Neutrophil (primary cell): ENCODE measurements at regions not wholly inside any gene's neighbourhood (a gene's known extent, or its start where the extent isn't known, plus 50 kb on each side); places are given as distances from the start of the nearest gene placed in this dataset.
"Not testable (repeated sequence)": the region's sequence is repeated elsewhere in the genome, so short reads cannot be mapped to it uniquely, and the experiment has no call there.

Experiments
- H3K27ac ChIP-seq: fragments of 200-600 bp; sonication (generic); 2 replicates; pipeline ENCODE4 v1.5.1; 2016; ENCODE audit warnings: mild to moderate bottlenecking, moderate library complexity
- H3K27me3 ChIP-seq: fragments of 200-600 bp; sonication (generic); 2 replicates; pipeline ENCODE4 v1.6.0; 2016; ENCODE audit warnings: mild to moderate bottlenecking
- H3K36me3 ChIP-seq: fragments of 200-600 bp; sonication (generic); 2 replicates; pipeline ENCODE4 v1.5.1; 2017
- H3K4me1 ChIP-seq, 2 experiments: fragments of 200-600 bp in 1 of 2; sonication (generic) in 1 of 2; 1 replicate in 1 of 2; 2 replicates in 1 of 2; pipeline versions ENCODE4 v1.5.1 to v1.6.1; 2013 to 2016; ENCODE audit warnings: low read depth in 1 of 2, low read length in 1 of 2, mild to moderate bottlenecking in 1 of 2, moderate library complexity in 1 of 2; ENCODE audit not compliant: control insufficient read depth in 1 of 2, insufficient read depth in 1 of 2
- H3K4me3 ChIP-seq, 2 experiments: fragments of 200-600 bp in 1 of 2; sonication (generic) in 1 of 2; 1 replicate in 1 of 2; 2 replicates in 1 of 2; pipeline ENCODE4 v1.5.1; 2013 to 2016; ENCODE audit warnings: low read depth in 1 of 2, low read length in 1 of 2, mild to moderate bottlenecking in 1 of 2, moderate library complexity in 1 of 2
- H3K9me3 ChIP-seq: fragments of 200-600 bp; sonication (generic); 2 replicates; pipeline ENCODE4 v1.5.1; 2016
- TF ChIP-seq, protein P1 (sequence below): fragments of 200-600 bp; sonication (generic); IDR thresholded peaks from 2 replicates; pipeline ENCODE4 v1.5.1; 2016; ENCODE audit warnings: antibody characterized with exemption

DNA sequence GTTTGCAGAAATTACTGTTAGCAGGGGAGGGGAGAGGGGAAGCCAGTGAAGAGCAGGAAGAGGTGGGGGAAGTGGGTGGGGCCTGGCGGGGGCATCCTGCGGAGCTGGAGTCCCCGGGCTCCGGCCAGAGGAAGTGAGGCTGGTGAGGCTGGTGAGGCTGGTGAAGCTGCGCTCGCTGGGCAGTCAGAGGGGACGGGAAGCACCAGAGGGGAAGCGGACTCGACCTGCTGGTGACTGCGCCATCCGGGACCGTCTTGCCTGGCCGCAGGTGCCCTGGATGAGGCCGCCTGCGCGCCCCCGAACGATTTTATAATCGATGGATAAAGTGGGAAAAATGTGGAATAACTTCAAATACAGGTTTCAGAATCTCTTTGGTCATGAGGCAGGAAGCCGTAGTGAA, 635.3 kb upstream of the MARCKS start:
- H3K36me3 ChIP-seq, result no peaks in the 10 kb centered on the region
- no peak overlapping the region for H3K27ac ChIP-seq
- H3K4me1 ChIP-seq, result no peaks in the 10 kb centered on the region
- TF ChIP-seq, protein P1, sequence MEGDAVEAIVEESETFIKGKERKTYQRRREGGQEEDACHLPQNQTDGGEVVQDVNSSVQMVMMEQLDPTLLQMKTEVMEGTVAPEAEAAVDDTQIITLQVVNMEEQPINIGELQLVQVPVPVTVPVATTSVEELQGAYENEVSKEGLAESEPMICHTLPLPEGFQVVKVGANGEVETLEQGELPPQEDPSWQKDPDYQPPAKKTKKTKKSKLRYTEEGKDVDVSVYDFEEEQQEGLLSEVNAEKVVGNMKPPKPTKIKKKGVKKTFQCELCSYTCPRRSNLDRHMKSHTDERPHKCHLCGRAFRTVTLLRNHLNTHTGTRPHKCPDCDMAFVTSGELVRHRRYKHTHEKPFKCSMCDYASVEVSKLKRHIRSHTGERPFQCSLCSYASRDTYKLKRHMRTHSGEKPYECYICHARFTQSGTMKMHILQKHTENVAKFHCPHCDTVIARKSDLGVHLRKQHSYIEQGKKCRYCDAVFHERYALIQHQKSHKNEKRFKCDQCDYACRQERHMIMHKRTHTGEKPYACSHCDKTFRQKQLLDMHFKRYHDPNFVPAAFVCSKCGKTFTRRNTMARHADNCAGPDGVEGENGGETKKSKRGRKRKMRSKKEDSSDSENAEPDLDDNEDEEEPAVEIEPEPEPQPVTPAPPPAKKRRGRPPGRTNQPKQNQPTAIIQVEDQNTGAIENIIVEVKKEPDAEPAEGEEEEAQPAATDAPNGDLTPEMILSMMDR, result no peak
- no peaks in the 10 kb centered on the region for H3K27me3 ChIP-seq
- no peak overlapping the region for H3K4me3 ChIP-seq
- H3K9me3 ChIP-seq, result no peaks in the 10 kb centered on the region

DNA sequence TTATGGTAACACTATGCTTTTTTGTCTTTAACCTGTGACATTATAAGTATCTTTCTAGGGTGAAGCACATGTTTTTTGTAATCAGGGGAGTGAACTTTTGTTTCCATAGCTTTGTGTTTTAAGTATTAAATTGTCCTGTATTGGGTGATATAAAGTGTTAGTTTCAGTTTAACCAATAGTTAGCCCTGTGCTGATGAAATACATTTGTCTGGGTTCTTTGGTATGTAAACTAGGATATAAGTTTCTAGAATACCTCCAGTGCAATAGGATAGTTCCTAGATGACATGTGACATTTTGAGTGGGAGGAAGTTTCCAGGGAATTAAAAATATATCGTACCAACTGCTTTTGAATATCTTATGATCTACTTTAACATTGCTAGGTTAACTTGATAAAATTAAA, 611.0 kb upstream of the MARCKS start:
- Histone ChIP-seq H3K27me3 (no peaks in the 10 kb centered on the region), H3K9me3 (no peaks in the 10 kb centered on the region), H3K4me3 (no peak overlapping the region), H3K36me3 (no peaks in the 10 kb centered on the region), H3K27ac (no peak overlapping the region), H3K4me1 (no peaks in the 10 kb centered on the region)
- TF ChIP-seq, protein P1, result no peak

DNA sequence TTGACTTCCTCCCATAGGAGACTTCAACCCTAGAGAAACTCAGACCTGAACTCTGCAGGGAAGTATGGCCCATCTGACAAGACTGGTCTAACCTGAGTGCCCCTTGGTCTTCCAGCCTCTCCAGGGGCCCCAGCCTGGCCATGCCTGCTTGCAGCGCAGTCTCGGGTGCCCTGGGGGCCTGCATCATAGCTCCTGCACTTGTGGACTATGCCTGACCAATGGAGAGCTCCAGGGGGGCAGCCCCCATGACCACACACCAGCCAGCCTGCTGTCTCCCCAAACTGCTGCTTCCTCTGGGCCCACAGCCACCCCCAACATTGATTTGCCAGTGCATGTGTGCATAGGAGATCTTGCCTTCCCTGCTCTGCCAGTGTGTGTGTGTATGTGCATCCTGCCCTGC, 608.6 kb upstream of the MARCKS start:
- no peak overlapping the region for H3K4me3 ChIP-seq
- no peak overlapping the region for H3K27ac ChIP-seq
- no peaks in the 10 kb centered on the region for H3K36me3 ChIP-seq
- H3K9me3 ChIP-seq, result no peaks in the 10 kb centered on the region
- TF ChIP-seq, protein P1, result no peak
- no peaks in the 10 kb centered on the region for H3K27me3 ChIP-seq
- no peaks in the 10 kb centered on the region for H3K4me1 ChIP-seq

DNA sequence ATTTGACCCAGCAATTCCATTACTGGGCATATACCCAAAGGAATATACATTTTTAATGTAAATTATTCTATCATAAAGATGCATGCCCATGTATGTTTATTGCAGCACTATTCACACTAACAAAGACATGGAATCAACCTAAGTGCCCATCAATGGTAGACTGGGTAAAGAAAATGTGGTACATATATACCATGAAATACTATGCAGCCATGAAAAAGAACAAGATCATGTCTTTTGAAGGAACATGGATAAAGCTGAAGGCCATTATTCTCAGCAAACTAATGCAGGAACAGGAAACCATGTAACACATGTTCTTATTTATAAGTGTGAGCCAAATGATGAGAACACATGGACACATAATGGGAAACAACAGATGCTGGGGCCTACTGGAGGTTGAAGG, 603.0 kb upstream of the MARCKS start:
- not testable (repeated sequence) for H3K9me3 ChIP-seq, H3K27me3 ChIP-seq, H3K4me1 ChIP-seq, H3K36me3 ChIP-seq, H3K4me3 ChIP-seq, H3K27ac ChIP-seq

DNA sequence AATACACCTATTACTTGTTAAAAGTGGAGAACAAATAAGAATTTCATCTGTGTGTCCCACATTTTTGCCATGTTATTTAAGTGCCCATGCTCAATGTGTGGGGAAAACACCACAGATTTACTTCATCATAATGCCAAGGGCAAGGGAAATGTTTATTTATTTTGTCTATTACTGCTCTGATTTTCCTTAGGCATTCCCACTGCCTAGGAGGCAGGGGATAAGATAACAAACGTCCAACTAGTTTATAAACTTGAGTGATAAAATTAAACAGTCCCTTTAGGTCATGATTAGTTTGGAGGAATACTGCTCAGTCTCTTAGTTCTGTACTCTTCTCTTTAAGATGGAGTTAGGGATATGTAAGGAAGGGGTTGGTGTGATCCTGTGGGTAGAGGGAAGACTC, 598.4 kb upstream of the MARCKS start:
- Histone ChIP-seq H3K27ac (no peak overlapping the region), H3K27me3 (no peaks in the 10 kb centered on the region), H3K9me3 (no peaks in the 10 kb centered on the region), H3K4me1 (no peaks in the 10 kb centered on the region), H3K4me3 (no peak overlapping the region), H3K36me3 (no peaks in the 10 kb centered on the region)
- TF ChIP-seq, protein P1, result no peak

DNA sequence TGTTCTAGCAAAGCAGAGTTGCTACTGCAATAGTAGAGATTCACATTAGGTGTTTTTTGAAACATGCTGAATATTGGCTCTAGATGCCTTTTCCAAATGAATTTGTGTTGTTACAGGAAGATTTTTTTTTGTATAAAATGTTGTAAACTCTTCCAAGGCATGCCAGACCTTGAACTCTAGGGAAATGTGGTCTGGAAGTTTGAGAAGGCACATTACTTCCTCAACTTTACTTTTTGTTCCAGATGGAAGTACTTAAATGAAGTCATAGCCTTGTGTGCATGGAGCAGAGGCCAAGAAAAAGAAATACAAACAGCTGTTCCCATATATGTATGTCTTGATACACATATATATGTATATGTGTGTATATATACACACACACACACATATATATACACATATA, 585.7 kb upstream of the MARCKS start:
- H3K27me3 ChIP-seq, result no peaks in the 10 kb centered on the region
- H3K27ac ChIP-seq, result no peak overlapping the region
- H3K36me3 ChIP-seq, result no peaks in the 10 kb centered on the region
- H3K4me1 ChIP-seq, result no peaks in the 10 kb centered on the region
- TF ChIP-seq, protein P1, result no peak
- no peak overlapping the region for H3K4me3 ChIP-seq
- peaks cover 19% of the 10 kb centered on the region for H3K9me3 ChIP-seq
